HEK293 (cell line): ENCODE measurements at regions not wholly inside any gene's neighbourhood (a gene's known extent, or its start where the extent isn't known, plus 50 kb on each side); places are given as distances from the start of the nearest gene placed in this dataset.

ENCODE experiments used
- BCL11B ChIP-seq: fragments of 450-650 bp; formaldehyde crosslinking; IDR thresholded peaks from 2 replicates; pipeline ENCODE4 v1.5.1; 2016; ENCODE audit warnings: low read depth, missing biosample characterization, missing genetic modification characterization
- GLI2 ChIP-seq: fragments of 450-650 bp; formaldehyde crosslinking; IDR thresholded peaks from 2 replicates; pipeline ENCODE4; 2017; ENCODE audit warnings: missing biosample characterization, missing genetic modification characterization, low read depth, borderline replicate concordance
- GLIS2 ChIP-seq: fragments of 450-650 bp; formaldehyde crosslinking; IDR thresholded peaks from 2 replicates; pipeline ENCODE4 v1.5.1; 2016; ENCODE audit warnings: missing biosample characterization, missing genetic modification characterization
- IKZF3 ChIP-seq: fragments of 450-650 bp; IDR thresholded peaks from 2 replicates; pipeline ENCODE4 v1.5.0; 2018; ENCODE audit warnings: missing biosample characterization, mild to moderate bottlenecking, missing genetic modification characterization, moderate library complexity
- KLF8 ChIP-seq: fragments of 450-650 bp; formaldehyde crosslinking; IDR thresholded peaks from 2 replicates; pipeline ENCODE4 v1.5.1; 2016; ENCODE audit warnings: missing biosample characterization, missing genetic modification characterization
- PRDM1 ChIP-seq: fragments of 450-650 bp; formaldehyde crosslinking; IDR thresholded peaks from 2 replicates; pipeline ENCODE4; 2016; ENCODE audit warnings: missing biosample characterization, missing genetic modification characterization
- SETDB1 ChIP-seq: IDR thresholded peaks from one replicate; pipeline ENCODE4 v1.6.1; 2017; ENCODE audit warnings: mild to moderate bottlenecking, low read length, moderate library complexity, mixed read lengths; ENCODE audit not compliant: insufficient read length
- ZBTB11 ChIP-seq: fragments of 450-650 bp; formaldehyde crosslinking; conservative IDR thresholded peaks from 2 replicates; pipeline ENCODE4 v1.5.1; 2016; ENCODE audit warnings: low read depth, missing biosample characterization, missing genetic modification characterization
- ZBTB26 ChIP-seq: fragments of 450-650 bp; formaldehyde crosslinking; optimal IDR thresholded peaks from 2 replicates; pipeline ENCODE3; 2016; ENCODE audit warnings: missing biosample characterization, mild to moderate bottlenecking, missing genetic modification characterization
- ZBTB44 ChIP-seq: fragments of 450-650 bp; IDR thresholded peaks from 2 replicates; pipeline ENCODE4 v1.5.1; 2018; ENCODE audit warnings: missing biosample characterization, mild to moderate bottlenecking, missing genetic modification characterization
- ZFP41 ChIP-seq: fragments of 450-650 bp; formaldehyde crosslinking; IDR thresholded peaks from 2 replicates; pipeline ENCODE4 v1.5.1; 2016; ENCODE audit warnings: missing biosample characterization, missing genetic modification characterization, borderline replicate concordance
- ZNF10 ChIP-seq: fragments of 450-650 bp; formaldehyde crosslinking; IDR thresholded peaks from 2 replicates; pipeline ENCODE4 v1.5.1; 2017; ENCODE audit warnings: missing biosample characterization, missing genetic modification characterization
- ZNF155 ChIP-seq: fragments of 450-650 bp; formaldehyde crosslinking; IDR thresholded peaks from 2 replicates; pipeline ENCODE4 v1.5.1; 2016; ENCODE audit warnings: missing biosample characterization, missing genetic modification characterization
- ZNF175 ChIP-seq: fragments of 450-650 bp; formaldehyde crosslinking; IDR thresholded peaks from 2 replicates; pipeline ENCODE4 v1.5.1; 2016; ENCODE audit warnings: missing biosample characterization, missing genetic modification characterization
- ZNF184 ChIP-seq: fragments of 450-650 bp; IDR thresholded peaks from 2 replicates; pipeline ENCODE4 v1.5.1; 2018; ENCODE audit warnings: missing biosample characterization, mild to moderate bottlenecking, missing genetic modification characterization
- ZNF19 ChIP-seq: fragments of 450-650 bp; formaldehyde crosslinking; IDR thresholded peaks from 2 replicates; pipeline ENCODE4; 2016; ENCODE audit warnings: missing biosample characterization, missing genetic modification characterization, low read depth
- ZNF280C ChIP-seq: fragments of 450-650 bp; formaldehyde crosslinking; IDR thresholded peaks from 2 replicates; pipeline ENCODE4 v1.5.1; 2016; ENCODE audit warnings: missing biosample characterization, missing genetic modification characterization
- ZNF37A ChIP-seq: fragments of 450-650 bp; IDR thresholded peaks from 2 replicates; pipeline ENCODE4 v1.5.1; 2018; ENCODE audit warnings: missing biosample characterization, missing genetic modification characterization
- ZNF391 ChIP-seq: fragments of 450-650 bp; formaldehyde crosslinking; IDR thresholded peaks from 2 replicates; pipeline ENCODE4 v1.5.1; 2016; ENCODE audit warnings: low read depth, missing biosample characterization, missing genetic modification characterization, borderline replicate concordance
- ZNF433 ChIP-seq: fragments of 450-650 bp; formaldehyde crosslinking; IDR thresholded peaks from 2 replicates; pipeline ENCODE4 v1.5.1; 2016; ENCODE audit warnings: missing biosample characterization, missing genetic modification characterization, low read depth
- ZNF473 ChIP-seq: fragments of 450-650 bp; formaldehyde crosslinking; IDR thresholded peaks from 2 replicates; pipeline ENCODE4 v1.5.1; 2017; ENCODE audit warnings: missing biosample characterization, missing genetic modification characterization
- ZNF48 ChIP-seq: fragments of 450-650 bp; formaldehyde crosslinking; IDR thresholded peaks from 2 replicates; pipeline ENCODE4 v1.5.1; 2016; ENCODE audit warnings: missing biosample characterization, missing genetic modification characterization
- ZNF549 ChIP-seq: fragments of 450-650 bp; IDR thresholded peaks from 2 replicates; pipeline ENCODE4 v1.5.1; 2018; ENCODE audit warnings: missing biosample characterization, missing genetic modification characterization, mild to moderate bottlenecking, inconsistent platforms, moderate library complexity
- ZNF555 ChIP-seq: fragments of 450-650 bp; formaldehyde crosslinking; conservative IDR thresholded peaks from 2 replicates; pipeline ENCODE4 v1.5.1; 2017; ENCODE audit warnings: missing biosample characterization, mild to moderate bottlenecking, missing genetic modification characterization, inconsistent platforms
- ZNF571 ChIP-seq: fragments of 450-650 bp; formaldehyde crosslinking; IDR thresholded peaks from 2 replicates; pipeline ENCODE4 v1.5.0; 2017; ENCODE audit warnings: missing biosample characterization, missing genetic modification characterization
- ZNF580 ChIP-seq: fragments of 450-650 bp; formaldehyde crosslinking; IDR thresholded peaks from 2 replicates; pipeline ENCODE4 v1.5.1; 2016; ENCODE audit warnings: missing biosample characterization, missing genetic modification characterization
- ZNF624 ChIP-seq: fragments of 450-650 bp; formaldehyde crosslinking; IDR thresholded peaks from 2 replicates; pipeline ENCODE4 v1.5.1; 2017; ENCODE audit warnings: missing biosample characterization, missing genetic modification characterization
- ZNF701 ChIP-seq: fragments of 450-650 bp; formaldehyde crosslinking; IDR thresholded peaks from 2 replicates; pipeline ENCODE4 v1.5.1; 2016; ENCODE audit warnings: missing biosample characterization, missing genetic modification characterization
- ZNF776 ChIP-seq: fragments of 450-650 bp; formaldehyde crosslinking; IDR thresholded peaks from 2 replicates; pipeline ENCODE4 v1.5.0; 2017; ENCODE audit warnings: missing biosample characterization, missing genetic modification characterization, borderline replicate concordance
- ZNF777 ChIP-seq: fragments of 450-650 bp; formaldehyde crosslinking; IDR thresholded peaks from 2 replicates; pipeline ENCODE4 v1.5.1; 2017; ENCODE audit warnings: missing biosample characterization, missing genetic modification characterization, borderline replicate concordance
- ZNF792 ChIP-seq: fragments of 450-650 bp; formaldehyde crosslinking; IDR thresholded peaks from 2 replicates; pipeline ENCODE4 v1.5.1; 2016; ENCODE audit warnings: missing biosample characterization, missing genetic modification characterization
- ZNF837 ChIP-seq: fragments of 450-650 bp; formaldehyde crosslinking; IDR thresholded peaks from 2 replicates; pipeline ENCODE4 v1.5.1; 2016; ENCODE audit warnings: missing biosample characterization, missing genetic modification characterization
- ZNF843 ChIP-seq: fragments of 450-650 bp; formaldehyde crosslinking; IDR thresholded peaks from 2 replicates; pipeline ENCODE4 v1.5.1; 2016; ENCODE audit warnings: missing biosample characterization, missing genetic modification characterization
- ZSCAN30 ChIP-seq: fragments of 450-650 bp; IDR thresholded peaks from 2 replicates; pipeline ENCODE4 v1.5.1; 2018; ENCODE audit warnings: missing biosample characterization, mild to moderate bottlenecking, missing genetic modification characterization, moderate library complexity

GRCh38 chr3:107208100-107208499 is 169.1 kb upstream of the CCDC54 start (continued):
- TF ChIP-seq GLIS2 (tag by site-specific recombination) (no peak), IKZF3 (tag by site-specific recombination) (0 out of 2 replicates have a peak, but pooled peaks have one; percentile 10), ZNF549 (tag by site-specific recombination) (no peak), ZNF391 (tag by site-specific recombination) (no peak), ZBTB11 (tag by site-specific recombination) (peak; percentile 46), ZNF19 (tag by site-specific recombination) (no peak), ZNF155 (tag by site-specific recombination) (no peak), ZNF843 (tag by site-specific recombination) (peak; percentile 63), ZNF580 (tag by site-specific recombination) (no peak), ZNF280C (tag by site-specific recombination) (no peak), ZFP41 (tag by site-specific recombination) (no peak), BCL11B (tag by site-specific recombination) (no peak), PRDM1 (0 out of 2 replicates have a peak, but pooled peaks have one; percentile 36), ZNF777 (tag by site-specific recombination) (no peak), ZNF433 (tag by site-specific recombination) (no peak), GLI2 (tag by site-specific recombination) (no peak), ZNF175 (tag by site-specific recombination) (no peak), ZNF776 (tag by site-specific recombination) (no peak), ZNF624 (no peak), ZSCAN30 (tag by site-specific recombination) (no peak), ZNF701 (no peak), SETDB1 (no peak), ZNF48 (tag by site-specific recombination) (no peak), ZBTB44 (tag by site-specific recombination) (peak; percentile 80), ZNF837 (tag by site-specific recombination) (no peak), ZNF555 (tag by site-specific recombination) (no peak), ZNF792 (no peak), ZBTB26 (no peak), ZNF473 (tag by site-specific recombination) (no peak), ZNF571 (no peak), ZNF37A (tag by site-specific recombination) (no peak), KLF8 (tag by site-specific recombination) (peak; percentile 49), ZNF10 (tag by site-specific recombination) (no peak), ZNF184 (tag by site-specific recombination) (no peak)
